ENCODE measurements at regions not wholly inside any gene's neighbourhood (a gene's known extent, or its start where the extent isn't known, plus 50 kb on each side); places are given as distances from the start of the nearest gene placed in this dataset.

DNA sequence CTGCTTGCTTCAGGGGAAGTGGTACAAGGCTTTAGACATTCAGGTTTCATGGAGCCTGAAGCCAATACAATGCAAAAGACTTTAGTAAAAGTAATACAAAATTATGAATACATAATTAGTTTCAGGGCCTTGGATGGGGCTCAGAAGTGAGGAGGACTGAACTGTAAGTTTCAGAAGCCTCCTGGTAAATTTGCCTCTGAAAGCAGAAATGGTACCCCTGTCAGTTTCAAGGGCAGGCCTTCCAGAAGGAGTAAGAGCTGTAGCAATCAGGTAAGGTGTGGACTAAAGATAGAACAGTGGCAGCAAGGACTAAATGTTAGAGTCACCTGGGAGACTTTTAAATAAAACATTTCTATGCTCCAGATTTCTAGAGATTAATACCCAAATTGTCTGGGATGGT is 402.5 kb upstream of the GOLIM4 start:
- DNase-seq = no peak

- no peak for DNase-seq
Measured at GRCh38 chr3:168497741-168498140, 402.0 kb upstream of the GOLIM4 start.

DNA sequence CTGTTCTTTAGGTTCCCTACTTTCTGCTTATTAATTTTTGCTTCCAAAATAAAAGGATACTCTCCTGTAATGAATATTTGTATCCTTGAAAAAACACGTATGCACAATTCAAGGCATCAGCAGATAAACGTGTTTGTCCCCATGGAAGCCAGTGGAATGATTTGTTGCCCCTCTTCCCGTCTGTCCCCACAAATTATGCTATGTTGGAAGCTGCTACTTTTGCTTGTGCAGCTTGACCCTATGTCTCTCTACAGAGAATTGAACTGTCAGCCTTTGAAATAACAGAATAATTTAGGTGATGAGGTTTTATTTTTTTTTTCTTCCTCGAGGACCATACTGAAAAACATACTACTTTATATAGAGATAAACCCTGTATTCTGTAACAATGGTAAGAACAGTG is 401.5 kb upstream of the GOLIM4 start:
- DNase-seq = no peak

DNA sequence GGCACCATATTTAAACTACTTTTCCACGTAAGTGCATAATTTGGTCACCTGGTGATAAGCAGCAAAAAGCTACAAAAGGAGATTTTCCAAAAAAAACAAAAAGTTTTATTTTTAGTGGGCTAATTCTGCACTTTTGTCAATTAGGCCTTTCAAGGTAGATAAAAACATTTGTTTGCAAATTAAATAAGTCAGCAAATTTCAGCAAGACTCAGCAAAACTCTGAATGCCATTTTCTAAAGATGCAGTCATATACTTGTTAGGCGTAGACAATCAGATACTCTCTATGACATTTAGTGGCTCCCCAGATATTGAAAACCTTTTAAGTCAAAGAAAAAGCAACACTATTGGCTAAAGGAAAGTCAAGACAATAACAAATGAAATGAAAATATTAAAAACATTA is 400.2 kb upstream of the GOLIM4 start:
- DNase-seq = no peak

DNA sequence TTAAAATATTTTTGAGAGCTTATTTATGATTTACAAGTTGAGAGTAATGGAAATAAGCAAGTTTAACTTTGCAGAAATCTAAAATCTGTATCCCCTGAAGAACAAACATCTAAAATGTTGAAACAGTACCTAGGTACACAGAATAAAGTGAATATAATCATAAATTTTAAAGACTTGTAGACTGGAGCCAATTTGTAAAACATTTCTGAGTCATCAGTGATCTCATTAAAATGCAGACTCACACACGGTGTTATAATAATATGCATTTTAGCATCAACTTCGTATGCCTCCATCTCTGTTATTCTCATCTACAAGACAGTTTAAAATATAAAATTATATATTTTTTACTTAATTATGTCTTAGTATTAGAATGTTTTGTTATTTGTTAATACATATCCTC is 399.5 kb upstream of the GOLIM4 start:
- DNase-seq = no peak

- DNase-seq = no peak
Measured at GRCh38 chr3:168493412-168494205, 397.9 kb upstream of the GOLIM4 start.

- DNase-seq = no peak
Measured at GRCh38 chr3:168490981-168491380, 395.3 kb upstream of the GOLIM4 start.

DNA sequence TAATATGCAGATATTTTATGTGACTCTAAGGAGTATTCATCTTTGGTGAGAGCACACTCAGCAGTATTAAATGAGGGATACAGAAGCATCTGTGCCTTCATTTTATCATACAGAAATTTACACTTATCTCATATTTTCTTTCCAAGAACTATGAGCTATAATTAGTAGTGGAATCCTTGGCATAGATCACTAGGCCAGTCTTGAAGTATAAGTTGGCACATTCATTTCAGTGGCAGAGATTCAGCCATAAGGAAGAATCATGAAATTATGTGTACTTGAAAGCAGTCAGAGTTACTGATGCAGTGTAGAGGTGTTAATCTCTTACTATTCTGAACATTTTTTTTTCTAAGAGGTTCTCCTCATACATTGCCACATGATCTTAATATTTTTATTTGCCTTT is 393.6 kb upstream of the GOLIM4 start:
- DNase-seq = no peak

DNA sequence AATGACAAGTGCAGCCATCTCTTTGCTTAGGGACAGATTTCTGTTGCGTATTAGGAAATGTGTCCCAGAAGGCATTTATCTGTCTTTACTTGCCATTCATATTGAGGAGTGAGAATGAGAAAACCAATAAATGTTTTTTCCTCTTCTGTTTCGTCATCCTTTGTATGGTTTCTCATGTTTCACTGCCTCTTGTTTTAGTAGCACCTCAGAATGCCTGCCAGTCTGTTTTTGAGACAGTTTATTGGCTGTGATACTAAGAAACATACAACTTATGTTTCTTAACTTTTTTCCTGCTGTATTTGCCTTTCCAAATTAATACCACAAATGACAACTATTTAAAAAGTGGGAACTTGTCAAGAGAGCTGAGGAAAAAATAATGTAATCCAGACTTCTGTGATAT is 390.2 kb upstream of the GOLIM4 start:
- no peak for DNase-seq

DNA sequence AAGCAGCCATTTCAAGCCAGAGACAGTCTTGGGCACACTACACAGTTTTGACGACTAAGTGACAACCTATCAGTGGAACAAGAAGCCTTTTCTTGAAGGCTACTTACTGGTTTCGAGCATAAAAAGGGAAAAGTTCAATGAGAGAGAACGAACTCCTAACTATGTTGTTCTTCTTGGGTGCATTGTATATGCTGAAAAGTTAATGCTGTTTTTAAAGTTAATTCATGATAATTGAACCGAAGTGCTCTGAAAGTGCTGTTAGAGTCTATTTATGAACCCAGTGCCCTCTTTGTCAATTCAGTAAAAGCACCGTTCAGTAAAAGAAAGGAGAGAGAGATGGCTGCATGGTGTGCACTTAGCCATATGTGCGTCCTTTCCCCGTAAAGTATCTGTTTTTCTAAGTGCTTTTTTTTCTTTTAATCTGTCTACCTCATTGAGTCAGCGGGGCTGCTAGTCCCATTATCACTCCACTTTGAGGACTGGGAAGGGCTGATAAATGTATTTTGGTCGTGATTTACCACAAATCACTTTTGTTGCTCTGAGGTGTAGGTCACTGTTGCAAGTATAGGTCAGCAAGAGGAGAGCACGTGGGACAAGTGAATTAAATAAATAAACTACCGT is 380.7 kb upstream of the GOLIM4 start:
- no peak for DNase-seq

DNA sequence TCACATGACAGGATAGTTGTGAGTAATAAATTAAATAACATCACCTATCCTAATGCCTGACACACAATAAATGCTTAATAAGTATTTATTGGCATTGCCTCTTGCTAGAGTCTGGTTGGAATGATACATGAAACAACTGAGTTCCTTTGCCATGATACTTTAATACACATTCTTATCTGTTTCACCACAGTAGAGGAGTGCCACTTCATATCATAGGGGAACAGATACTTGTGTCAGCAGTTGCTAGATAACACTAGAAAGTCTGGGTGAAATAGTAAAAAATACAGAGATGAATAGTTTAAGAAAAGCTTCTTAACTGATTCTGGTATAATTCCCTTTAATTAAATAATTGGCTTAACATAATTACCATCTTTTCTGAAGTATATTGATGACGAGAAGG is 380.0 kb upstream of the GOLIM4 start:
- no peak for DNase-seq

DNA sequence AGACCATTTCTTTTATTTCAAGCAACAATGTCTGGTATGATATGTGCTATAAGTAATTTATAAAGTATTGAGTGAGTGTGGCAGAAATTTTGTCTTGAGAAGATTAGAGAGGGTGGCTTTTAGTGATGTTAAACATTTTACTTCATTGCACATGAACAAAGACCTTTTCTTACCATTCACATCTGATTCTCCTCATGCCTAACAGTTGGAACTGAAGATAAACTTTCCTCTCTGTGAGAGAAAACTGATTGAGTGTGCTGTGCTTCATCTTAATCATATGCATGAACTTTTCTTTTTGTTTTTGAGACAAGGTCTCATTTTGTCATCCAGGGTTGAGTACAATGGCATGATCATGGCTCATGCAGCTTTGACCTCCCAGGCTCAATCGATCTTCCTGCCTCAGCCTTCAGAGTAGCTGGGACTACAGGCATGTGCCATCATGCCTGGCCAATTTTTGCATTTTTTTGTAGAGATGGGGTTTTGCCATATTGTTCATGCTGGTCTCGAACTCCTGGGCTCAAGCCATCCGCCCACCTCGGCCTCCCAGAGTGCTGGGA is 377.7 kb upstream of the GOLIM4 start:
- DNase-seq = no peak

DNA sequence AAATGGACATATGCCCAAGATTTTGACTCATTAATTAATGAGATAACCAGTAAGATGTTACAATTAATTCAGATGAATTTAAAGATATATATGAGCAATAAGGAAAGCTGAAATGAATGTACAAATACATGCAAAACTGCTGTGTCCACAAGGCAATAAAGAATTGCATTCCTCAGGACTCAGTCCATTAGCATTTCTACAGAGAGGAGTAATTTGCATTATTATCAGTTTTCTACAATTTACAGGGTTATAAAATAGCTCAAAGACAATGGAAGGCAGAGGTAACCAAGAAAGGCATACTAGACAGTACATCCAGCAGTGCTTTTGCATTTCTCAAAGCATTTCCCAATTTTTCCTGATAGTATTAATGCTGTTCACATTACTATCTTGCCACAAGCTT is 377.1 kb upstream of the GOLIM4 start:
- no peak for DNase-seq

DNA sequence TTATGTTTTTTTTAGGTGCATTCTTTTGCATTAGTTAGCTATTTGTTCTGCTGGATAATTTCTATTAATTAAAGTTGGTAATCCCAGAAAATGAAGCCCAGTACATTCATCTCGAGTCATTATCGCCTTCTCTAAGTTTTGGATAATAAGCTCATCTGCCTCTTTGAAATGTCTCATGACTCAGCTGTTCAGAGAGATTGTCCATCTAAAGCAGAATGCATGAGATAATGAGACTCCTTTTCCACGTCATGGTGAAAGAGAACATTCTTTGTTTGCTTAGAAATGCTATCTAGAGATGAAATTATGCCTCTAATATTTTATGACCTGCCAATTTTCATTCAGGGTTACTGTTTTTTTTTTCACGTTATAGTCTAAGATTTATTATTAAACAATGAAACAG is 374.7 kb upstream of the GOLIM4 start:
- no peak for DNase-seq

- no peak for DNase-seq
Measured at GRCh38 chr3:168469436-168469835, 373.7 kb upstream of the GOLIM4 start.

- peak; percentile 6 for DNase-seq
Measured at GRCh38 chr3:168467115-168467714, 371.5 kb upstream of the GOLIM4 start.

DNA sequence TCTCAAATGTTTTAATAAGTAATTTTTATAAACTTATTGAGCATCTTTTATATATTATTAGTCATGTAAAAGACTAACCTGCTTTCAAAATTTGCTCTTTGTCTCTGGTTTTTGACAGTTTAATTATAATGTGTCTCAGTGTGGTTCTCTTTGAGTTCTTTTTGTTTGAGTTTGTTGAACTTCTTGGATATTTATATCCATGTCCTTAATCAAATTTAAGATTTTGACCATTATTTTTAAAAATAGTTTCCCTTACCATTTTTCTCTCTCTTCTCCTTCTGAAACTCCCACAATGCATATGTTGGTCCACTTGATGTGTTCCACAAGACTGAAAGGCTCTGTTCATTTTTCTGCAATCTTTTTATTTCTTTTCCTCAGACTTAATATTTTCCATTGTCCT is 366.1 kb upstream of the GOLIM4 start:
- no peak for DNase-seq

DNA sequence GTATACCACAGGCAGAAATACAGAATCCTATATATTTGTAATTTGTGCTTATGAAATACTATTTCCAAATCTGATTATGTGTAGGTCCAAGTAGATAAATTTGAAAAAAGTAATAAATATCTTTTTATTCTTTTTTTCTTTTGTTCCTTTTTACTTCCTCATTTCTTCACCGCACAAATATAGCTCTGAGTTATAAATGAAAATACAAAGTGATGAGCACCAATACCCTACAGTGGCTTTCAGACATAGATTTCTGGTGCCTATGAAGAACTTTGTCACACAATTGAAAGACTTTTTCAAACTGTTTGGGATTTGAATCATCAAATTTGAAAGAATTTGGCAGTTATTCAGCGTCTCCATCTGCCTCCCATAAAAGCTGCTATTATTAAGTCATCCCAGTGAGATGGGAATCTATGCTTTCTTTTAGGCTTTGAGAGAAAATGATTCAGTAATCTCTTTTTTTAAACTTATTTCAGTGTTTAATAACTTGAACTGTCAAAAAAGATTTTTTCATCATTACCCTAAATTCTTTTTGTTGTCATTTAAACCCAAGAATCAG is 363.6 kb upstream of the GOLIM4 start:
- no peak for DNase-seq

DNA sequence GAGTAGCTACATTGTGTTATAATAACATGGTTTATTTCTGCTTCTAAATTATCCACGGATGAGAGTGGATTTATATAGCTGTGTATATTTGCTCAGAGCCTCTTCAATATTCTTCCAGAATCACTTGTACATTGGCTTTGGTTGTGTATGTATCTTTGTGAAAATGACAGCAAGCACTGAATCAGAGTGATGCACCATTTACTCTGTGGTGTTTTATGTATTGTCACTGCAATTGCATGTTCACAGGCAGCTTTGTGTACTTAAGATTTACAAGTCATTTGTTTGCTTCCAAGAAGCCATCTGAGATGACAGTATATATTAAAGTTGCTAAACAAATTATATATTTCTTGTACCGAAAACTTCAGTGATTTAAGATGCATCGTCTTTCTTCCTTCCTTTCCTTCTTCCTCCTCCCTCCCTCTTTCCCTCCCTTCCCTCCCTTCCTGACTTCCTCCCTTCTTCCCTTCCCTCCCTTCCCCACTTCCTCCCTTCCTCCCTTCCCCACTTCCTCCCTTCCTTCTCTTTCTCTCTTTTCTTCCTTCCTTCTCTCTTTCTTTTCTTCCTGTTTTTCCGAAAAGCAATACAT is 362.3 kb upstream of the GOLIM4 start:
- no peak for DNase-seq

DNA sequence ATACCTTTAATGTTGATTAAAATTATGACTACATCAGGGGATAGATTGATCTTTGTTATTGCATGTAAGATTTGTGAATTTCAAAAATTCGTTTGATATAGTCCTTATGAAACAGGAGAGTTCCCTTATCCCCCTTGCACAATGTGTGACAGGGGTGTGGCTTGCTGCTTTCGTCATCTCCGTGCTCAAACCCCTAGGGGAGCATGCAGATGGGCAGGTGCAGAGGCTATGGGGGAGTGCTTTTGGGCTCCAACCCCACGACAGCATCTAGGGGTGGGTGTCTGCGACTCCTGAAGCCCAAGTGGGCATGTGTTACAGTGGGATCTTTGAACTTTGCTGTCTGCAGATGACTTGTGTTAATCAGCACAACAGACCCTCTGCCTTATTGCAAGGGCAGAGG is 360.1 kb upstream of the GOLIM4 start:
- DNase-seq = no peak

GRCh38 chr3:168453623-168454022 is 357.9 kb upstream of the GOLIM4 start:
- no peak for DNase-seq

DNA sequence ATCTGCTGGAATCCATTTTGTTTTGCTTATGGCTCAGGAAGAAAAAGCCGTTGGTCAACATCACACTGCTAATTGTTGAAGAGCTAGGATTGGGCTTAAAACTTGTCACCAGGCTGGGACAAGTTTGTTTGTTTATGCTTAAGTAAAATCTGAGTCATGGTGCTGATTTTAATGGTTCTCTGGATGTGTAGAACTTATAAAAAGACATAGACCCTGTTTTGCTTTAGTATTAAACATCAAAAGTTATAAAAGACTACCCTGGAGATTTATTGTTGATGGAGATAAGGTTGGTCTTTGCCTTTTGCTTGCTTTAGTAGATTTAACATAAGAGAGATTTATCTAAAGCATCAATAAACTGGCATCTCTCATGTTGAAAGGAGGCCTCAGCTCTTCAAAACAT is 348.2 kb upstream of the GOLIM4 start:
- no peak for DNase-seq

DNA sequence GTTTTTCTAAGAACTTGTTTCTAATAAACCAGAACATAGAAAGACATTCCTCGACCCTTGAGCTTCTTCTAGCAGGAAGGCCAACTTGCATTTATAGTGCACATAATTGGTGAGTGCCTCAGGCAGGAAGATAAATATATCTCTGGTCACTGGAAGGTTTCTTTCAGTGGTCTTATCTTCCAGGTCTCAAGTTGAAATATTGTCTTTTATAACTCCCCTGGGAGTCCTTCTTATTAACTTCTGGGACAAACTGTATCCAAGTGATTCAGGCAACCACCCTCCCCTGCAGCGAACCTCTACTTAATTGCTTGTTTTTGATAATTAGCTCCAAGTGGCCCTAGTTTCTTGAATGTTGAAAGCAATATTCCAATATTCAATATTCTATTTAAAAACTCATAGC is 346.8 kb upstream of the GOLIM4 start:
- DNase-seq = no peak
